NCI-H345 (cell line): ENCODE measurements at regions not wholly inside any gene's neighbourhood (a gene's known extent, or its start where the extent isn't known, plus 50 kb on each side); places are given as distances from the start of the nearest gene placed in this dataset.
"Not testable (repeated sequence)": the region's sequence is repeated elsewhere in the genome, so short reads cannot be mapped to it uniquely, and the experiment has no call there.

Experiments
- DNase-seq: peaks from one replicate; lab custom pipeline; 2025; lab: John Stamatoyannopoulos, UW

GRCh38 chr9:29220596-29221251 lies 1647.4 kb upstream of the C9orf72 start:
- no peak for DNase-seq

GRCh38 chr9:29228558-29228957 lies 1655.3 kb upstream of the C9orf72 start:
- DNase-seq = no peak

GRCh38 chr9:29230931-29231330 lies 1657.7 kb upstream of the C9orf72 start:
- no peak for DNase-seq

- DNase-seq = no peak
Measured at GRCh38 chr9:29233193-29233592, 1659.9 kb upstream of the C9orf72 start.

- DNase-seq = no peak
Measured at GRCh38 chr9:29241320-29241719, 1668.0 kb upstream of the C9orf72 start.

- no peak for DNase-seq
Measured at GRCh38 chr9:29245351-29245750, 1672.1 kb upstream of the C9orf72 start.

- not testable (repeated sequence) for DNase-seq
Measured at GRCh38 chr9:29270400-29270799, 1697.1 kb upstream of the C9orf72 start.

- no peak for DNase-seq
Measured at GRCh38 chr9:29282121-29282520, 1708.8 kb upstream of the C9orf72 start.

- DNase-seq = no peak
Measured at GRCh38 chr9:29285818-29286217, 1712.5 kb upstream of the C9orf72 start.

- DNase-seq = no peak
Measured at GRCh38 chr9:29289365-29289764, 1716.1 kb upstream of the C9orf72 start.

GRCh38 chr9:29290516-29290915 lies 1717.2 kb upstream of the C9orf72 start:
- no peak for DNase-seq

GRCh38 chr9:29297592-29297991 lies 1724.3 kb upstream of the C9orf72 start:
- DNase-seq = no peak

GRCh38 chr9:29311221-29311620 lies 1737.9 kb upstream of the C9orf72 start:
- DNase-seq = no peak

GRCh38 chr9:29312327-29312726 lies 1739.0 kb upstream of the C9orf72 start:
- no peak for DNase-seq

GRCh38 chr9:29319736-29320513 lies 1746.6 kb upstream of the C9orf72 start:
- DNase-seq = no peak

GRCh38 chr9:29322240-29322639 lies 1749.0 kb upstream of the C9orf72 start:
- DNase-seq = no peak

- DNase-seq = no peak
Measured at GRCh38 chr9:29325894-29326293, 1752.6 kb upstream of the C9orf72 start.

GRCh38 chr9:29332789-29333188 lies 1759.5 kb upstream of the C9orf72 start:
- DNase-seq = no peak

- no peak for DNase-seq
Measured at GRCh38 chr9:29336281-29336680, 1763.0 kb upstream of the C9orf72 start.

GRCh38 chr9:29339387-29339786 lies 1766.1 kb upstream of the C9orf72 start:
- no peak for DNase-seq

- DNase-seq = no peak
Measured at GRCh38 chr9:29348999-29349398, 1775.7 kb upstream of the C9orf72 start.

- DNase-seq = no peak
Measured at GRCh38 chr9:29389421-29389820, 1816.1 kb upstream of the C9orf72 start.

GRCh38 chr9:29390859-29391258 lies 1817.6 kb upstream of the C9orf72 start:
- no peak for DNase-seq

- no peak for DNase-seq
Measured at GRCh38 chr9:29393064-29393463, 1819.8 kb upstream of the C9orf72 start.
